Urinary bladder (tissue), 3 donors: ENCODE measurements at regions not wholly inside any gene's neighbourhood (a gene's known extent, or its start where the extent isn't known, plus 50 kb on each side); places are given as distances from the start of the nearest gene placed in this dataset.

ENCODE experiments used
- DNase-seq: peaks from one replicate; pipeline ENCODE4 v3.0.0-alpha.2; 2015; ENCODE audit errors: extremely low spot score
- H3K27ac ChIP-seq: one replicate; pipeline ENCODE4 v1.5.1; 2013; ENCODE audit warnings: low read depth, mild to moderate bottlenecking, moderate library complexity
- H3K36me3 ChIP-seq: one replicate; pipeline ENCODE4 v1.6.1; 2013; ENCODE audit warnings: mild to moderate bottlenecking, moderate library complexity; ENCODE audit not compliant: insufficient read depth
- H3K4me1 ChIP-seq: one replicate; pipeline ENCODE4 v1.6.1; 2013; ENCODE audit warnings: mild to moderate bottlenecking, moderate library complexity; ENCODE audit not compliant: insufficient read depth
- H3K4me3 ChIP-seq: one replicate; pipeline ENCODE4 v1.5.1; 2013; ENCODE audit warnings: low read depth, low read length
- WGBS: extraction: QIAGEN DNeasy Blood & Tissue Kit; methylation state at CpG from one replicate; pipeline ENCODE4 v1.1.7; 2013; 5-methylcytosine and 5-hydroxymethylcytosine counted together
- donor health status: healthy with polysubstance abuse.
- donor health status: healthy.

DNA sequence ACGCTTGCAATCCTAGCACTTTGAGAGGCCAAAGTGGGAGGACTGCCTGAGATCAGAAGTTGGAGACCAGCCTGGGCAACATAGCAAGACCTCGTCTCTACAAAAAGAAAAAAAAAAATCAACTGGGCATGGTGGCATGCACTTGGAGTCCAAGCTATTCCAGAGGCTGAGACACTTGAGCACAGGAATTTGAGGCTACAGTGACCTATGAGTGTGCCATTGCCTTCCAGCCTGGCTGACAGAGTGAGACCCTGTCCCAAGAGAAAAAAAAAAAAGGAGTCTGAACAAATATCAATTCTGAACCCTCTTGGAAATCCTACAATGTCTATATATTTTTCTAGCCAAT lies 126.8 kb upstream of the NRP1 start:
- DNase-seq = no peak
- no peaks in the 10 kb centered on the region for H3K36me3 ChIP-seq
- H3K27ac ChIP-seq = no peak overlapping the region
- H3K4me3 ChIP-seq = no peak overlapping the region
- WGBS = 48% methylated on average over 2 of the region's 2 CpGs
- no peaks in the 10 kb centered on the region for H3K4me1 ChIP-seq

DNA sequence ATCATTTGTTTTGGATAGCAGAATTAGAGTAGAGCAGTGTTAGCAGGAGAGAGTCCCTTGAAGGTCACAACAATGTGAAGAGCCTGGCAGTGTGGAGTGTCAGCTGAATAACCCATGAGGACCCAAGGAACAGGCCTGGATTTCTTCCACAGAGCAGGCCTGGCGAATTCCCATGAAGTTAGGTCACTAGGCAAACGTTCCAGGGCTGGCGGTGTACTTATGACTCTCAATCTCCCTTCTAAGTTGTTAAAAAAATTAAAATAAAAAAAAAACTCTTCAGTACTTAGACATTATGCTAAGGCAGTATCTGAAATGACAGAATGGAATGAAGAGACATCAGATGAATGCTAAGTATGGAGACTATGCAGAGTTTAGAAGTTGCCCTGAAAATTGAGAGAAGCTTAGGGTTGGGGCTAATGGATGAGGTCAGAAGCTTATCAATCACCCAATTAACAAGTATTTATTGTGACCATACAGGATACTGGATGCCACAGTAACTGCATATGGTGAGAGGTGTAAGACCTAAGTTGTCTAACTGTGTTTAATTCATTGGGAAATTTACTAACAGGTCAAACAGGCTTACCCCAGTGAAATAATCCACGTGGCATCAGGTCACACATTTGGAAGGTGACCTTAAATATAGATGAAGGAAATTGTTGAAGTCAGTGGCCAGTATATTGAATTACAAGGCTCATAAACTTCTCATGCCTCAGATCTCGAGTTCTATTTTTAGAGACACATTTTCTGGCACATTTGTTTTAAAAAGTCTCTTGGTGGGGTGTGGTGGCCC lies 126.2 kb upstream of the NRP1 start:
- Histone ChIP-seq H3K36me3 (no peaks in the 10 kb centered on the region), H3K27ac (no peak overlapping the region), H3K4me3 (no peak overlapping the region), H3K4me1 (no peaks in the 10 kb centered on the region)
- WGBS = 44% methylated on average over 5 of the region's 5 CpGs
- no peak for DNase-seq

DNA sequence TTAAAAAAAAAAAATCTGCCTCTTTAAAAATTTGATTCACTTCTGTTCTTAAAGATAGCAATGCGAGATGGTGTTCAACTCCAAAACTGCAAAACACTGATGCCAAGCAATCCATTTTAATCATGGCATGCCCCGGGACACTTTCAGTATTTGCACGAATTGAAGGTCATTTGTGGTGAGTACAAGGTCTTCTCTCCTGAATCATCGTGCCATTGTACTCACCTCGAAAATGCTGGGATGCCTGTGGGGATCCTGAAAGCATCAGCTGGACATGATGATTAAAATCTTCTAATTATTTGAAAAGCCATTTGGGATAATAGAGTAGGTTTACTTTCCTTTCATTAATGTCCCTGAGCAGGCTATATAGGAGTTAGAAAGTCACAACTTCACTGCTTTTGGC lies 125.1 kb upstream of the NRP1 start:
- Histone ChIP-seq H3K36me3 (no peaks in the 10 kb centered on the region), H3K27ac (no peak overlapping the region), H3K4me3 (no peak overlapping the region), H3K4me1 (no peaks in the 10 kb centered on the region)
- no peak for DNase-seq
- WGBS = 91% methylated on average over 5 of the region's 5 CpGs

DNA sequence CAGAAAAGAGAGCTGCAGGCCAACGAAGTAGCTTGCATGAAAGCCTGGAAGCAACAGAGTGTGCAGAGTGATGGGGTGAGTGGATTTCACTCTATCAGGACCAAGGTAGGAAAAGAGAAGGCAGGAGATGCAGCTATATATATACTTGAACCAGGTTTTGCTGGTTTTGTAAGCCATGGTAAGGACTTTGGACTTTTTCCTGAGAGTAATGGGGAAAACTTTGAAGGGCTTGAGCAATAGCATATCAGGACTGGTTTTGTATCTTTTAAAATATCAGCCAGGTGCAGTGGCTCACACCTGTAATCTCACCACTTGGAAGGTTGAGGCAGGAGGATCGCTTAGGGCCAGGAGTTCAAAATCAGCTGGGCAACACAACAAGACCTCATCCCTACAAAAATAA lies 120.6 kb upstream of the NRP1 start:
- 85% methylated on average over 2 of the region's 2 CpGs for WGBS
- Histone ChIP-seq H3K27ac (no peak overlapping the region), H3K4me3 (no peak overlapping the region), H3K36me3 (no peaks in the 10 kb centered on the region), H3K4me1 (no peaks in the 10 kb centered on the region)
- DNase-seq = no peak

DNA sequence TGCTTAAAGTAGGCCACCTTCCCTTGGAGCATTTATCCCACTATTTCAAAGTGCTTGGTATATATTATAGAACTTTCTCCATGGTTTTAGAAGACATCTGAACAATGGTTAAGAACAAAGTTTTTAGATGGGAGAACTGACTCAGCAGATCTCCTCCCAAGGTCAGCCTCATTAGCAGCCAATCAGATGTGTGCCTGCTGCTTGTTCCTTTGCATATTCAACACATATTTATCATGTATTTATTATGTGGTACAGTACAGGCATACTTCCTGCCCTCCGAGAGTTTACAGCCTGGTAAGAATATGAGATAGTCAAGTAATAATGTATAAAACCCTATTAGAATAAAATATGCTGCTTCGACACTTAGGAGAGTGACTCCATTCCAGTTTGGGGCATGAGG lies 120.1 kb upstream of the NRP1 start:
- DNase-seq = no peak
- WGBS = 97% methylated on average over 2 of the region's 2 CpGs
- Histone ChIP-seq H3K4me3 (no peak overlapping the region), H3K4me1 (no peaks in the 10 kb centered on the region), H3K36me3 (no peaks in the 10 kb centered on the region), H3K27ac (no peak overlapping the region)

DNA sequence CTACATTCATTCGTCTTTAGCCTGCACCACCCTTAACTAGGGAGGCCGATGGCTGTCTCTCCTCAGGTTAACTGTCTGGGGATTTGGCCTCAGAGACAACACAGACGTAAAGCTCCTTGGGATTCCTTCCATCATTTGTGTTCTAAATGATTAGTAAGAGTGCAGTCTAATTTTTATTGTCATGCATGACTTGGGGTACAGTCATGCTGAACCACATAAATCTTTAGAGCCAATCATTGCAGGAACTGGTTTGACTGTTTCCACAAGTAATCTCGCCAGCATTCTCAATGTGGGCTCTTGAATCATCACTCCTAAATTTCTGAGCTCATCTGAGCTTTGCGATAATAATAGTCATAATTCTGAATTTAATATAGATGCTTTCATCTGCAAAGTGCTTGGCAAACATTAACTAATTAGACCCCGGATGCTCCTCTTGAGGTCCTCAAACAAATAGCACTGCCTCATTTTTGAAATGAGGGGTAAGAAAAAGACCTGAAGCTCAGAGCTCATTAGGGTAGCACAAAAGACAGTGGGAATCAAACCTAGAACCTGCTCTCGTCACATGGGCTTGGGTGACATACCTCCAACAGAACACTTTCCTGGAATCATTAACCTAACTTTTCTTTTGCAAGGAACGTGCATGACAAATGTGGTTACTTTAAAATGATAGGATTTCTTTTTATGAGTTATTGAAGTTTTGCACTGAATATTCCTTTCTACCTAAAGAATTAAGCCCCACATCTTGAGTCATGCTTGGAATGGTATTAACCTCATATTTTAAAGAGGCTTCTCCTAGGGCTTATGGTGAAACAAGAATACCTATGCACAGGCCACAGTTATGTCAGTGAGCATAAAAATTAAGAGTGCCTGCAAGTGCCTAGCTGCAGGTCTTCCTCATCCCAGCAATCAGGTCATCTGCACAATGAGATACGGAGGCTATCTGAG lies 118.9 kb upstream of the NRP1 start:
- 90% methylated on average over 9 of the region's 9 CpGs for WGBS
- no peak overlapping the region for H3K4me3 ChIP-seq
- no peak overlapping the region for H3K27ac ChIP-seq
- no peaks in the 10 kb centered on the region for H3K4me1 ChIP-seq
- no peaks in the 10 kb centered on the region for H3K36me3 ChIP-seq
- no peak for DNase-seq

DNA sequence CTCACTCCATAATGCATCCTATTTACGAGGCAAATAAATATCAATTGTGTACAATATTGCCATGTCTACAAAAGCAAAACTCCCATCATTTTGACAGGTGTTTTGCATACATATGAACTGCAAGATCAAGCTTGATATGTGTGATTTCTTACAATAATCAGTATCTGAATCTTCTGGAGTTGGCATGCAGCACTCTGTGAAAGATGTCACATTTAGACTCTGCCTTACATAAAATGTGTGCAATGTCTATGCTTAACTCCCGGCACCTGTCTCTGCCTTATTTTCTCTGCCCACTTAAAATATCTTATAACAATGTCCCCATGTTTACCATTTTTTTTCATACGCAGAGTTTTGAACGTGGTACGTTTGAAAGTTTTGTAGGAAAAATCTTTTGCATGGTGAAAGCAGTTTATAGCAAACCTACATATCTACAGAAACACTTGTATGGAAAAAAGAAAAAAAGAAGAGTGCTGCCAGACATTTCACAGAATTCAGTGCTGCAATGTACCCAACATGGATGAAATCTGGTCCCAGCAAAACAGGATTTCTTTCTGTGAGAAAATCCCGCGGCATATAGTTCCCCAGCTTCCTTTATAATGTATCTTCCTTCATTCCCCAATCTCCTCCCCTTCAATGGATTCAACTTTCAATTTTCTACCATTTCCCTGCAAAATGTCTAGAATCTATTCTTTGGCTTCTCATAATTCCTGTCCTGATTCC lies 114.1 kb upstream of the NRP1 start:
- Histone ChIP-seq H3K27ac (no peak overlapping the region), H3K4me1 (no peaks in the 10 kb centered on the region), H3K4me3 (no peak overlapping the region), H3K36me3 (no peaks in the 10 kb centered on the region)
- DNase-seq = no peak
- WGBS = 89% methylated on average over 7 of the region's 7 CpGs

DNA sequence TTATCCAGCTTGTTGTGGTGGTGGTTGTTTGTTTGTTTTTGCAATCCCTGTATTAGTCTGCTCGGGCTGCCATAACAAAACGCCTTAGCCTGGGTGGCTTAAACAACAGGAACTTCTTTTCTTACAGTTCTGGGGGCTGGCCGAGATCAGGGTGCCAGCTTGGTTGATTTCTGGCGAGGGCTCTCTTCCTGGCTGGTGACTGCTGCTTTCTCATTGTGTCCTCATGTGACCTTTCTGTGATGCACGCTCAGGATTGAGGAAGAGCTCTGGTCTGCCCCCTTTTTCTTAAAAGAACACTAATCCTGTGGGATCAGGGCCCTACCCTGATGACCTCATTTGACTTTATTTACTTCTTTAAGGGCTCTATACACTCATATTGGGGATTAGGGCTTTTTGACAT lies 107.1 kb upstream of the NRP1 start:
- Histone ChIP-seq H3K4me3 (no peak overlapping the region), H3K36me3 (no peaks in the 10 kb centered on the region), H3K4me1 (no peaks in the 10 kb centered on the region), H3K27ac (no peak overlapping the region)
- 82% methylated on average over 5 of the region's 5 CpGs for WGBS
- no peak for DNase-seq

DNA sequence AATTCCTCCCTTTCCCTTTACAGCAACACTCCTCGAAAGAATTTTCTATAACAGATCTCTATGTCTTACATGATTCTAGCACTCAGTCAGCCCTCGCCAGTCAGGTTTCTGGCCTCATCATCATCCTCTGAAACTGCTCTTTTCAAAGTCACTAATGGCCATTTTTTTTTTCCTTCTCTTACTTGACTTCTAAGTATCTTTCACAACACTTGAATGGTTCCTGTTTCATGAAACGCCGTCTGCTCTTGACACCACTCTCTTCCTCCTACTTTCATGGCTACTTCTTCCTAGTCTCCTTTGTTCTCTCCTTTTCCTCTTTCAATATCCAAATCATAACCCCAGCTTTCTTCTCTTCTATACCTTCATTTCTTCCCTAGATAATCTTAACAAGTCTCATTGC lies 100.5 kb upstream of the NRP1 start:
- no peaks in the 10 kb centered on the region for H3K4me1 ChIP-seq
- H3K36me3 ChIP-seq = no peaks in the 10 kb centered on the region
- no peak for DNase-seq
- 86% methylated on average over 4 of the region's 4 CpGs for WGBS
- no peak overlapping the region for H3K27ac ChIP-seq
- no peak overlapping the region for H3K4me3 ChIP-seq

DNA sequence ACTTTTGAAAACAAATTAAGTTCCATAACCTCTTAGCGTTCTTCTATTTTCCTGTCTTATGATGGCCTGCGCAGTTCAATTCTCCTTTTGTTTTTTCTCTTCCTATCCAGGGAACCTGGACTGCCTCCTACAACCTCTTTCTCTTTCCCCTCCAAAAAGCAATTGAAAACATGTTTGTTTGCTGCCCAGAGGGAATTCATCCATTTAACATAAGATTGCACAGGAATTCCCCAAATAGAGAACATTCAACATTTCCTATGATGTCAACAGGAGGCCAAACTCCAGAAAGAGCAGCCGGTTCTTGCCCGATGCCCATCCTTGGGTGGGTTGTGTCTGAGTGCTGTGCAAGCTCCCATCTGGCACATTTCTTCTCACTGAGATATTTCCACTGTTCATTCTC lies 94.2 kb upstream of the NRP1 start:
- DNase-seq = no peak
- 83% methylated on average over 4 of the region's 4 CpGs for WGBS
- H3K4me3 ChIP-seq = no peak overlapping the region
- H3K4me1 ChIP-seq = no peaks in the 10 kb centered on the region
- H3K27ac ChIP-seq = no peak overlapping the region
- H3K36me3 ChIP-seq = no peaks in the 10 kb centered on the region

DNA sequence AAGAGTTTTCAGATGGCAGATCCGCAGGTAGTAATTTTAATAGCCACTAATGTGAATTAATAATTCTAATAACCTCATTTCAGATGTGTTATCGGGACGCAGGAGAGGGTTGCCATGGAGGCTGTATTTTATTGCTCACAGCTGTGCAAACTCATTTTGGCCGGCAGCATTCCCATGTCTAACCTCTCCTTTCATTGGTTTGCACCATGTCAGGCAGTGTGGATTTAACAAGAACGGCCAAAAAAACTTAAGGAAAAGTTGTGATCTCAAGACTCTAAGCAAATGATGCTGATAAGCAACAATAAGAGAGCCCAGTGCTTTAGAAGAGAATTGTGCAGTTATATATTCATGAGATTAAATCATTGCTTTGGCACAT lies 88.7 kb upstream of the NRP1 start:
- WGBS = 51% methylated on average over 5 of the region's 5 CpGs
- H3K4me1 ChIP-seq = no peaks in the 10 kb centered on the region
- DNase-seq = peak; percentile 72
- no peaks in the 10 kb centered on the region for H3K36me3 ChIP-seq
- H3K27ac ChIP-seq = no peak overlapping the region
- H3K4me3 ChIP-seq = no peak overlapping the region

DNA sequence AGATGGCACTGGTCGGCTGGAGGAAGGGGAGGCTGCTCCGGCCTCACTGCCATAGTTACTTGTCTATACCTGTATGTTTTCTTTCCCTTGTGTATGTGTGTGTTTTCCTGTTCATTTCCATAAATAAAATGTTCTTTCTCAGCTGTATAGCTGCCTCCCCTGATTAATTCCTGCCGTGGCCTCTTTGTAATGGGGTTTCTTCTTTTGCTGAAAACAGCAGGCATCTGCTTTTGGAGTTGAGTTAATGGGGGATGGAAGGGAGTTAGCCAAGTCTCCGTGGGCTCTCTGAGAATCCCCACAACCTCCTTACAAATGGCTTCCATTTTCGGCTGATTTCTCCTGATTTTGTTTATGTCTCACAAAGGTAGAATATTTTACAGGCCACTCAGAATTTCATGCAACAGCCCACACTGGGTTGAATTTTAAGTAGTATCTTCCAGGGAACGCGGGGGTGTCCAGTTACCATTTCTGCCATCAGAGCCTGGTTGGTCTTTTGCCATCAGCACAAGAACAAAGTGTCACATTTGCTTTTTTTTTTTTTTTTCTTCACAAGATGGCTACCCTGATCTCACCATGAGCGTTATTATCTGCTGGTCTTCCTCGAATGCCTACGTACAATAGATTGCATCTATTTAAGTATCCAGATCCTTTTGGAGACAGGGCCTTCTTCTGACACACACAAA lies 88.1 kb upstream of the NRP1 start:
- no peaks in the 10 kb centered on the region for H3K4me1 ChIP-seq
- DNase-seq = no peak
- no peak overlapping the region for H3K4me3 ChIP-seq
- 79% methylated on average over 10 of the region's 10 CpGs for WGBS
- no peaks in the 10 kb centered on the region for H3K36me3 ChIP-seq
- no peak overlapping the region for H3K27ac ChIP-seq

DNA sequence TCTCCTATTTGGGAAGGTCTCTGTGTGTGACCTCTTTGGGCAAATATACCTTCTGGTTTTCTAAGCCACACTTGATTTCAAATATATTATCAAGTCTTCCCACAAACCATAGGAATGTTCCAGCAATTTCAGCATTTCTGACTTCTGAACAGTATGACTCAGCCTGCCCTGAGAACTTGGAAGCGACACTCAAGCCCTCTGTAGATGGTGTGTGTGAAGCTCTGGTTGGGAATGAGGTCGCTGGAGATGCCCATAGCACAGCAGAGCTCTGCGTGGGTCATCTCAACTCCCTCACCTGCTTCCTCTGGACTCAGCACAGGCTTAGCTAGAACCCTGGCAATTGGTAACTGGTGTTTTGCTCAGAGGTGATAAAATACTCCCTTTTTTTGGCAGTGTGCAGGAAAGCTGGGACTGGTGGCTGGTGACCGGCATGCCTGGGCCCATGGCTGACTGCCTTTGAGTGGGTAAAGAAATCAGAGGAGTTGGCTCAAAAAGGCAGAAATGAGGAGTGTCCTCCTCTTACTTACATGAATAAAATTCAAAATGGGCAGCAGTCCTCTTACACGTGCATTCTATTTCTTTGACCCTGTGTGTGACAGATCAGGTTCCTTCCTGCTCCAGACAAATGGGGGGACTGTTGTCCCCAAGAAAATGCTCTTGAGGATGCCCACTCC lies 87.5 kb upstream of the NRP1 start:
- no peak for DNase-seq
- WGBS = 77% methylated on average over 5 of the region's 5 CpGs
- Histone ChIP-seq H3K4me3 (no peak overlapping the region), H3K36me3 (no peaks in the 10 kb centered on the region), H3K4me1 (no peaks in the 10 kb centered on the region), H3K27ac (no peak overlapping the region)
